GM18502 (cell line): ENCODE measurements at regions not wholly inside any gene's neighbourhood (a gene's known extent, or its start where the extent isn't known, plus 50 kb on each side); places are given as distances from the start of the nearest gene placed in this dataset.
"Not testable (repeated sequence)": the region's sequence is repeated elsewhere in the genome, so short reads cannot be mapped to it uniquely, and the experiment has no call there.

Source experiments
- ATAC-seq: cut with Tn5 transposase; IDR thresholded peaks from one replicate; pipeline ENCODE4 v1.9.1; 2021; ENCODE audit warnings: mild to moderate bottlenecking; ENCODE audit not compliant: unreplicated experiment, poor library complexity

- no peak for ATAC-seq
Observed at GRCh38 chr1:235059221-235059620, 69.4 kb downstream of the TOMM20 start.

GRCh38 chr1:235058695-235059094, 69.9 kb downstream of the TOMM20 start:
- no peak for ATAC-seq

- no peak for ATAC-seq
Observed at GRCh38 chr1:235057385-235058306, 71.0 kb downstream of the TOMM20 start.

GRCh38 chr1:235056937-235057336, 71.7 kb downstream of the TOMM20 start:
- no peak for ATAC-seq

GRCh38 chr1:235054936-235055335, 73.7 kb downstream of the TOMM20 start:
- ATAC-seq: no peak

GRCh38 chr1:235054466-235054865, 74.2 kb downstream of the TOMM20 start:
- no peak for ATAC-seq

- no peak for ATAC-seq
Observed at GRCh38 chr1:235052067-235053008, 76.3 kb downstream of the TOMM20 start.

- ATAC-seq: no peak
Observed at GRCh38 chr1:235051521-235051920, 77.1 kb downstream of the TOMM20 start.

- peak; percentile 45 for ATAC-seq
Observed at GRCh38 chr1:235050911-235051360, 77.7 kb downstream of the TOMM20 start.

- ATAC-seq: not testable (repeated sequence)
Observed at GRCh38 chr1:235049716-235050378, 78.8 kb downstream of the TOMM20 start.

- ATAC-seq: no peak
Observed at GRCh38 chr1:235049217-235049616, 79.4 kb downstream of the TOMM20 start.

- ATAC-seq: peak; percentile 21
Observed at GRCh38 chr1:235047331-235047871, 81.2 kb downstream of the TOMM20 start.

GRCh38 chr1:235045921-235046601, 82.6 kb downstream of the TOMM20 start:
- no peak for ATAC-seq

GRCh38 chr1:235045034-235045690, 83.5 kb downstream of the TOMM20 start:
- no peak for ATAC-seq

- no peak for ATAC-seq
Observed at GRCh38 chr1:235043234-235043633, 85.4 kb downstream of the TOMM20 start.

GRCh38 chr1:235038701-235039100, 89.9 kb downstream of the TOMM20 start:
- ATAC-seq: no peak

GRCh38 chr1:235035928-235036327, 92.7 kb downstream of the TOMM20 start:
- ATAC-seq: no peak

GRCh38 chr1:235030919-235031596, 97.6 kb downstream of the TOMM20 start:
- no peak for ATAC-seq
